ENCODE measurements at regions not wholly inside any gene's neighbourhood (a gene's known extent, or its start where the extent isn't known, plus 50 kb on each side); places are given as distances from the start of the nearest gene placed in this dataset.

DNA sequence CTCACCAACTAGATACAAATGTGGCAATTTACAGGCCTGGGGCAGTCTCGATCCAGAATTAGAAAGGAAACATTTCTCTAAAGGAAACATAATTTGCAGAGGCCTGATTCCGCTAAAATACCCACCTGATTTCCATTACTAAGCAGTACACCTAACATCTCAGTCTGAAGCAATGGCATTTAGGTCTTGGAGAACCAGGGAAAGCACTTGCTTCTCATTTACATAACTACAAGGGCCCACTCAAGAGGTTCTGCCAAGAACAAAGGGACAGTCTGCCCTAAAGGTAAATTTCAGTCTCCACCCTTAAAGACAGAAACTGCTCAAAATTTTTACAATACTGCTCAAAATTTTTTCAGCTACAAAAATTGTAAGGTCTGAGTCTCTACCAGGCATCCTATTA, 123.7 kb upstream of the GJB5 start:
- intact Hi-C loops (cut with DNase I), result no loop called here
- WGBS, 3 donors, result 83 to 87% (median 84%) methylated on average over 2 of the region's 2 CpGs
- H3K4me3 ChIP-seq, result no peak overlapping the region
- H3K27ac ChIP-seq, result no peak overlapping the region
- no peaks in the 10 kb centered on the region for H3K9me3 ChIP-seq
- H3K27me3 ChIP-seq (ENCODE audit: insufficient read depth in 3 of 3, low read length in 2 of 3), result no peaks in the 10 kb centered on the region
- ATAC-seq (no peak), DNase-seq (no peak)
- H3K36me3 ChIP-seq (ENCODE audit: insufficient read depth in 1 of 2, low read depth in 1 of 2), result no peaks in the 10 kb centered on the region
- TF ChIP-seq, protein P1, sequence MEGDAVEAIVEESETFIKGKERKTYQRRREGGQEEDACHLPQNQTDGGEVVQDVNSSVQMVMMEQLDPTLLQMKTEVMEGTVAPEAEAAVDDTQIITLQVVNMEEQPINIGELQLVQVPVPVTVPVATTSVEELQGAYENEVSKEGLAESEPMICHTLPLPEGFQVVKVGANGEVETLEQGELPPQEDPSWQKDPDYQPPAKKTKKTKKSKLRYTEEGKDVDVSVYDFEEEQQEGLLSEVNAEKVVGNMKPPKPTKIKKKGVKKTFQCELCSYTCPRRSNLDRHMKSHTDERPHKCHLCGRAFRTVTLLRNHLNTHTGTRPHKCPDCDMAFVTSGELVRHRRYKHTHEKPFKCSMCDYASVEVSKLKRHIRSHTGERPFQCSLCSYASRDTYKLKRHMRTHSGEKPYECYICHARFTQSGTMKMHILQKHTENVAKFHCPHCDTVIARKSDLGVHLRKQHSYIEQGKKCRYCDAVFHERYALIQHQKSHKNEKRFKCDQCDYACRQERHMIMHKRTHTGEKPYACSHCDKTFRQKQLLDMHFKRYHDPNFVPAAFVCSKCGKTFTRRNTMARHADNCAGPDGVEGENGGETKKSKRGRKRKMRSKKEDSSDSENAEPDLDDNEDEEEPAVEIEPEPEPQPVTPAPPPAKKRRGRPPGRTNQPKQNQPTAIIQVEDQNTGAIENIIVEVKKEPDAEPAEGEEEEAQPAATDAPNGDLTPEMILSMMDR (IDR thresholded peaks at IDR 0.05), result no peak
- no peaks in the 10 kb centered on the region for H3K4me1 ChIP-seq

DNA sequence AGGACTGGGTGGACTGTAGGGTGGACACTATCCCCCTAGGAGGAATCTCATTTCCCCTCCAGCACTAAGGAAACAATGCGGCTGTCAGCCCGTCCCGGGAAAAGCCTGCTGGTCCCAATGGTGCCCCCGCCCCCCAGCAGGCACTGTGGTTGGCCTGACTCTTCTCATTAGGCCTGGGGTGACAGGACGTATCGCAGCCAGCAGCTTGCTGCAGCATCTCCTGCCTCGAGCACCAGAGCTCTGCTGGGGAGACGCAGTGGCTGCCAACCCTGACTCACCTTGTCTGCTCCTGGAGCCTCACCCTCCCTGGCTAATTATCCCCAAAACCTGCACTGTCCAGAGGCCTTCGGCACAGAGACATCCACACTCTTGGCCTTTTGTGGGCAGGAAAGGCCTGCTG, 115.1 kb upstream of the GJB5 start:
- H3K9me3 ChIP-seq, result no peaks in the 10 kb centered on the region
- no peak overlapping the region for H3K27ac ChIP-seq
- H3K4me3 ChIP-seq, result no peak overlapping the region
- WGBS, 3 donors, result 60 to 70% (median 66%) methylated on average over 5 to 9 of the region's 9 CpGs
- TF ChIP-seq, protein P1 (IDR thresholded peaks at IDR 0.05), result no peak
- no peaks in the 10 kb centered on the region for H3K4me1 ChIP-seq
- ATAC-seq, result no peak
- H3K36me3 ChIP-seq (ENCODE audit: insufficient read depth in 1 of 2, low read depth in 1 of 2), result no peaks in the 10 kb centered on the region
- H3K27me3 ChIP-seq (ENCODE audit: insufficient read depth in 3 of 3, low read length in 2 of 3), result peaks cover 0 to 5% (median 3%) of the 10 kb centered on the region in 3 donors
- intact Hi-C loops (cut with DNase I), result no loop called here
- DNase-seq, result no peak

DNA sequence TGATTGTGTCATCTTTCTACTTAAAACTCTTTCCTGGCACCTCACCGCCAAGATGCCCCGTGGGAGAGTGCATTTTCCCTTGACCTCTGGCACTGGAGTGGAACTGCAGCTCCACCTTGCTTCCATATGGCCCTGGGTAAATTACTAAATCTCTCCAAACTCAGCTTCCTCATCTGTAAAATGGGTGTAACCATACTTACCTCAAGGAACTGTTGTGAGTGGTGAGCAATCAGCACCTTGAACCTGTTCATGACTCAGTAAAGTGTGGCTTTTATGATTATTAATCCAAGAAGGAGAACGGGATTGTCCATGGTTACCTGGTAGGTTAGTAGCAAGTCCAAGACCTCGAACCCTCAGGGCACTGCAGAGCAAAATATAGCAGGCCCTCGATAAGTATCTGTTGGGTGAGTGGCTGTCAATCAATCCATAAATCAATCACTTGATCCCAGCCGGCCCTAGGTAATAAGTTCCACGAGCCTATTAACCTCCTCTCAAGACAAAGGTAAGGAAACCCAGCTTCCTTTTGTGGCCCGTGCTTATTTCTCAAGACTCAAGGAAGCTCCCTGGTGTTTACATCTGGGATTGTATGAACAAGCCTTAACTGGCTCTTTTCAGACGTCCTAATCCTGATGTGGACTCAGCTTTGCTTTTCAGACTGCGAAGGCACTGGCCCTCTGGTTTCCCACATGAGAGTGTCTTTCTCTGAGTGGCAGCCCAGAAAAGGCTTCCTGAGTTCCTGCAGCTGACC, 114.0 kb upstream of the GJB5 start:
- DNase-seq, result no peak
- no peak for ATAC-seq
- no peaks in the 10 kb centered on the region for H3K4me1 ChIP-seq
- H3K27ac ChIP-seq, result no peak overlapping the region
- no peaks in the 10 kb centered on the region for H3K36me3 ChIP-seq (ENCODE audit: insufficient read depth in 1 of 2, low read depth in 1 of 2)
- TF ChIP-seq, protein P1 (IDR thresholded peaks at IDR 0.05), result no peak
- peaks cover 0 to 5% (median 3%) of the 10 kb centered on the region in 3 donors for H3K27me3 ChIP-seq (ENCODE audit: insufficient read depth in 3 of 3, low read length in 2 of 3)
- 54 to 64% (median 55%) methylated on average over 10 of the region's 10 CpGs for WGBS, 3 donors
- intact Hi-C loops (cut with DNase I), result no loop called here
- no peak overlapping the region for H3K4me3 ChIP-seq
- no peaks in the 10 kb centered on the region for H3K9me3 ChIP-seq

DNA sequence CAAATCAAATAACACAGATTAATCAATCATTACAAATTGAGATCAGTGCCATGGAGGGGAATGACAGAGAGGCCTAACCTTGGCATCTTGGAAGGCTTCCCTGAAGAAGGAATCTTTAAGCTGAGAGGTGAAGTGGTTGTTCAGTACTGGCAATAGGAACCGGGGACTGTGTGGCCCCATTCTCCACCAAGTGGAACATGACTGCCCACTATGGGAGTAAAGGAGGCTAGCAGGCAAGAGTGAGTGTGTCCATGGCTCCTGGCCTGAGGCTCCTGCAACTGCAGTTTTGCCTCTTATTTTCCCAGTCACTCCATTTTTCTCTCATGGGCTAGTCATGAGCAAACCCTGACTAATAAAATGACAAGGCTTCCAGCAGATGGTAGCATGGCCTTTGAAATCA, 112.2 kb upstream of the GJB5 start:
- TF ChIP-seq, protein P1 (IDR thresholded peaks at IDR 0.05), result no peak
- no peaks in the 10 kb centered on the region for H3K4me1 ChIP-seq
- H3K27ac ChIP-seq, result no peak overlapping the region
- 33 to 50% (median 43%) methylated on average over 1 of the region's 1 CpG for WGBS, 3 donors
- no peaks in the 10 kb centered on the region for H3K36me3 ChIP-seq (ENCODE audit: insufficient read depth in 1 of 2, low read depth in 1 of 2)
- DNase-seq (no peak), ATAC-seq (no peak)
- no peaks in the 10 kb centered on the region for H3K9me3 ChIP-seq
- peaks cover 0 to 13% (median 5%) of the 10 kb centered on the region in 3 donors for H3K27me3 ChIP-seq (ENCODE audit: insufficient read depth in 3 of 3, low read length in 2 of 3)
- no peak overlapping the region for H3K4me3 ChIP-seq
- intact Hi-C loops (cut with DNase I), result no loop called here
